HG02938 (cell line): ENCODE measurements at regions not wholly inside any gene's neighbourhood (a gene's known extent, or its start where the extent isn't known, plus 50 kb on each side); places are given as distances from the start of the nearest gene placed in this dataset.
"Not testable (repeated sequence)": the region's sequence is repeated elsewhere in the genome, so short reads cannot be mapped to it uniquely, and the experiment has no call there.

Experiments
- ATAC-seq: cut with Tn5 transposase; IDR thresholded peaks from one replicate; pipeline ENCODE4 v1.9.1; 2021; ENCODE audit warnings: mild to moderate bottlenecking, moderate library complexity; ENCODE audit not compliant: unreplicated experiment

DNA sequence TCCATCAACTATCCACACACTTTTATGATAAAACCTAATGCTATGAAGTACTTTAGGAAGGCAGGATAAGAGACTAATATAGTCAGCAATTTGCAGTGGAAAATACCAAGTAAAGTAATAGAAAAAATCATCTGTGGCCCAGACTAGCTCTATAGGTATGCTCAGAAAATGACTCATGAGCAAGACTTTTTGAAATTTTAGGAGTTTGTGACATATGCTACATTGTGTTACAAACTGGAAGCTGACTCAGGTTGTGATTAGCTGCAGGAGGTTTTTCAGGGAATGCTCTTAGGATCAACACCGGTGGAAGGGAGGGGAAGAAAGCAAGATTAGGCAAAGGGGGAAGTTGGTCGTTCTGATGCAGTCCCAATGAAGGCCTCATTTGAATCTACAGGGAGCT is 56.1 kb downstream of the FEZF1 start:
- ATAC-seq, result no peak

DNA sequence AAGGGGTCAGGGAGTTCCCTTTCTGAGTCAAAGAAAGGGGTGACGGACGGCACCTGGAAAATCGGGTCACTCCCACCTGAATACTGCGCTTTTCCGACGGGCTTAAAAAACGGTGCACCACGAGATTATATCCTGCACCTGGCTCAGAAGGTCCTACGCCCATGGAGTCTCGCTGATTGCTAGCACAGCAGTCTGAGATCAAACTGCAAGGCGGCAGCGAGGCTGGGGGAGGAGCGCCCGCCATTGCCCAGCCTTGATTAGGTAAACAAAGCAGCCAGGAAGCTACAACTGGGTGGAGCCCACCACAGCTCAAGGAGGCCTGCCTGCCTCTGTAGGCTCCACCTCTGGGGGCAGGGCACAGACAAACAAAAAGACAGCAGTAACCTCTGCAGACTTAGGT is 65.8 kb downstream of the FEZF1 start:
- ATAC-seq, result not testable (repeated sequence)

DNA sequence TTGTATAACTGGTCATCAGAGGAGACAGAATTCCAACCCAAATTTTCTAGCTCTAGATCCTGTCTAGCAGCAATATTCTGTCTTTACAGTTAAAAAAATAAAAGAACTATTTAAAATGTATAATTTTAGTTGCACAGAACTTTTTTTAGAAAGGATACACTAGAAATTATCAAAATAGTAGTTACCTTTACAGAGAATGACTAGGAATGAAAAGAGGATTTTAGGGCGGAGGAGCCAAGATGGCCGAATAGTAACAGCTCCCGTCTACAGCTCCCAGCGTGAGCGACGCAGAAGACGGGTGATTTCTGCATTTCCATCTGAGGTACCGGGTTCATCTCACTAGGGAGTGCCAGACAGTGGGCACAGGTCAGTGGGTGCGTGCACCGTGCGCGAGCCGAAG is 66.3 kb downstream of the FEZF1 start:
- ATAC-seq, result not testable (repeated sequence)

DNA sequence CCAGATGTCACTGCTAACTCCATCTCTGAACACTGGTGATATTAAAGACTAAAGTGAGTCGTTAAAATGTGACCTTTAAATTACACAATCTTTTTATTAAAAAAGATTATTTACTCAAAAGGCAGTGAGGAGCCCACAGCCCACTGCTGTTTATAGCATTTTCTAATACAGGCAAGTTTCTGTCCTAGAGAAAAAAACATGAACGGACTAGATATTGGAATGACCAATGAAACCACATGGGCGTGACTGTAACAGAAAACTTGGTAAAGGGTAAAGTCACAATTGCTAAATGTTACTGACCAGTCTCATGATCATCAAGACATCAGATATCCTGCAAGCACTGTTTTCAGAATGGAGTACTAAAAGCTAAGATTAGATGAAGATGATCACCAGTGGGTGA is 78.7 kb downstream of the FEZF1 start:
- ATAC-seq, result no peak

DNA sequence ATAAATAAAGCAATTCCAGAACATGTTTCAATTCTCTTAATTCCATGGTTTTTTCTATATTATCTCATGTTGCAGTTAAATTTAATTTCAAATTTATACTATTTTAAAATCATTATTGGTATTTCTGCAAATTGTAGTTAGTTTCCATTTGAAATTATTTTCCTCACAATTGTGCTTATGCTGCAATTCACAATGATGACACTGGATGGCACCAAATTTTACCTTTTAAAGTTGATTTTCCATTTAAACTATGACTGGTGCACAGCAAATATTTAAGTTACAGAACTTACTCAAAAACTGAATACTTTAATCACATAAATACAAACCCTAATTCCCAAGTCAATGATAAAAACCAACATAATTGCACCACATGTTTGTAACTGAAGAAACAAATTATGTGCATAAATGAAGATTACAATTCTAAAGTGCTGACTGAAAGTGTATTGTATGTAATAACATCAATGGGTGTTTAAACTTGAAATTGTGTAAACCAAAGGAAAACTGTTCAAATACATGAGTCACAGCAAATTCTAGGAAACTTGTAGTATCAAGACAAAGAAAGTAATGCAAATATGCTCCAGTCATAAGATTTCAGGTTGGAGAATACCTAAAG is 75.3 kb upstream of the AASS start:
- peak; percentile 52 for ATAC-seq

DNA sequence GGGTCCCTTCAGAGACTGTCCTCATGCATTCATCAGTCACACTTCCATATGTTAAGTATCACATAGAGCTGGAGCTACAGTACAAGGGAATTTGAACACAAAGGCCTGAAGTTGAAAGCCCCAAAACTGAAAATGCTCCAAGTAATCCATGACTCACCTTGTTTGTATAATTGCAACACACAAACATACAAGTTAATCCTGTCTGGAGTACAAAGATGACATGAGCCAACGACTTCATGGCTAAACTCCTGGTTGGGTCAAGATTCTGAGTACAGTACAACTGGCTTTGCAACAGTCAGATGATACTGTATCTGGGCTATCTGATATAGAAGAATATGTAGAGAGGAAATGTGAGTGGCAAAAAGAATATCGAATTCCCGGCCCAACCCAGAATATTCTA is 73.1 kb upstream of the AASS start:
- ATAC-seq, result no peak

DNA sequence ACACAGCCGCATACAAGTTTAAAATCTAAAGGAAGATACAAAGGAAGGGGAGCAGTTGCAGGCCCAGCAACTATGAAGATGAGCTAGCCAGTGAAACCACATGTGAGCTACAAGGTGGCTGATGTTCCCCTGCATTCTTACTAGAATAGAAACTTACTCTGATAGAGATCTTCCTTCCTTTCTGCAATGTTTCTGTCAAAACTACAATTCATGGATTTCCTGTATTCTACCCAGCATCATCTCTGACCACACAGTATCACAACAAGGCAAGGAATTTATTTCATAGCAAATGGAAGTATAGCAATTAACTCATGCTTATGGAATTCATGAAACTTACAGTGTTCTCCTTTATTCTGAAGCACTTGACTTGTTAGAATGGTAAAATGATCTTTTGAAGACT is 68.7 kb upstream of the AASS start:
- no peak for ATAC-seq

DNA sequence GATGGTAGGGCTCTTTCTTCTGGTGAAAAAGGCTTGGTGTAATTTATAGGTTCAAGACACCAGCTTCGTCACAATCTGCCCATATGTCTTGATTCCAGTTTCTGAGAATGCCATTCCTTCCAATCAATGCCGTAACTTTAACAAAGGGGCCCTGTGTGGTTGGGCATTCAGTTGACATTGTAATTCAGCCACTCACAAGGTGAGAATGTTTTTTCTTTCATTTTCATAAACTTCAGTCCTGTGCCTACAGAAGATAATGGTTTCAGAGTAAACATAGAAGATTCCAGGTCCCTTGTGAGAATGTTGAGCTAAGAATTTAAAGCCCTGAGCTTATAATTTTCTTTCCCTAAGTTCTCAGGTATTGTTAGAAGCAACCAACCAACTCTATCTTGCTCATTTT is 67.3 kb upstream of the AASS start:
- no peak for ATAC-seq

DNA sequence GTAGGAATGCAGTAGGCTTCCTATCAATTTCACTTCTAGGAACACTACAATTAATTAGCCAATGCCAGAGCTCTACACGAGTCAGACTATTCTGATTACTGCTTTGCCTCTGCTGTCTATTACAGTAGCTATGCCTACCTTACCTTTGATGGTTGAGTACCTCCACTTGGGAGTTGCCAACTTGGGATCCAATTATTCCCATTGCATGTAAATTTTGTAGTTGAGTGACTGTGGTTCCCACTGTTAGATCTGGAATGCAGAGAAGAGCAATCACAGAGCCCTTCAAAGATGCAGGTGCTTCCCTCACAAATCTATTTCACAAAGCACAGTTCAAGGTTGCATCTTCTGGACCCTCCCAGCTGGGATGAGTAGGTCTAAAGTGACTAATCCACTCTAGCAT is 62.9 kb upstream of the AASS start:
- ATAC-seq, result no peak

DNA sequence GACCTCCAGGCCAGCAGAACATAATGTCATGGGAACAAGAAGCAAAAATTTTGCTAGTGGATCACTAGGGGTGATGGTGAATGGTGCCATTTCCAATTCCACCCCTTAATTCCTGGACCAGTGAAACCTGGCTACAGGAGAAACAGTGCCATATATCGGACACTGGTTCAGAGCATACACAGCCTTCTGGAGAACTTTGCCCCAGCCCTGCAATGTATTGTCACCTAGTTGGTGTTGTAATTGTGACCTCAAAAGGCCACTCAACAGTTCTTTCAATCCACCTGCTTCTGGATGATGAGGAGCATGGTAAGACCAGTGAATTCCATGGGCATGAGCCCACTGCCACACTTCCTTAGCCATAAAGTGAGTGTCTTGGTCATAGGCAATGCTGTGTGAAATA is 59.8 kb upstream of the AASS start:
- ATAC-seq, result no peak

DNA sequence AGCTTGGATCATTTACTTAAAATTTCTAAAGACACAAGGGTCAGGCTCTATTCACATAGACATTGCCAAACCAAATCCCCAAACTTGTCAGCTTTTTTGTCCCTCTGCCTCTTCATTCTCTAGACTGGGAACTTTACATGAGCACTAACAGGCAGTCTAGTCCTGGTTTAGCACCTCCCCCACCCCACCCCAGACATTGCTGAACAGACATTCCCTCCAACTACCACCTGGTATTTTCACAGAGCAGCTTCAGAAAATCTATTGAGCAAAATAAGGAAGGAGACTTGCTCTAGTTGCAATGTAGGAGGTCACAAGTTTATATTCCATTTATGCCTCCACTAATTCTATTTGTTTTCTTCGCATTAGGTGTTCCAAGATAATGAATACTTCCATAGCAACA is 56.8 kb upstream of the AASS start:
- ATAC-seq, result no peak

DNA sequence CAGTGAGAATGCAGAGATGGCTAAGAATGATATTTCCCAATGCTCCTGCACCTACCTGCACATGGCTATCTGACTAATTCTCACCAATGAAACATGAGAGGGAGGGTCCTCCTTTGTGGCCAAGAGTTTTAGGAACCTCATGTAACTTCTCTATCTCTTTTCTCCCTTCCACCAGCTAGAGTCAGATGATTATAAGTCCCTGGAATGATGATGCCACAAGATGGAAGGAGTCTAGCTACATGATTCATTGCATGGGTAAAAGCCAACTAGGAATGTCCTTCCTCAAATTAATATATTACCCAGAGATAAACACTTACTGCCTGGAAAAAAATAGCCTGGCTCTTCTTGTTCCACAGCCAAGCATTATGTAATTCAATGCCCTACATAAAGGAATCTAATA is 55.1 kb upstream of the AASS start:
- ATAC-seq, result no peak

DNA sequence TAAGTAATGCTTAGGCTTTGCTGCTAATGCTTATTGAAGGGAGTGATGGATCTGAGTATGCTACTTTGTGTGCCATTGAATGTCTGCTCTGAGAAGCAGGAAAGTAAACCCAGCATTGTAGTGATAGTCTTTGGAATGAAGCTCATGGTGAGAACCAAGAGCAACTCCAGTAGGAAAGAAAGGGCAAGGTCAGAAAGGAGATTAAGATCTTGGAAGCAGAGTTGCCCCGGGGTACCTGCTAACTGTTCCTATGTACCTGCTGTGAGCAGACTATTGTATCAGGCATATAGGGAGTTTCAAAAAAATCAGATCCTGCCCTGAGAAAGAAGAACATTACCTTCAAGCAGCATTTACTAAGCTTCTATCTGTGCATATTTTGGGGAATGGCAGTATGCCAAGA is 54.5 kb upstream of the AASS start:
- ATAC-seq, result no peak
